Ovary (tissue), 7 donors: ENCODE measurements at regions not wholly inside any gene's neighbourhood (a gene's known extent, or its start where the extent isn't known, plus 50 kb on each side); places are given as distances from the start of the nearest gene placed in this dataset.

Experiments
- DNase-seq, 5 donors: peaks; one replicate each; pipeline ENCODE4 v3.0.0-alpha.2; 2019 to 2020
- H3K27ac ChIP-seq, 2 donors: fragments of 200-600 bp; one replicate each; pipeline versions ENCODE4 v1.5.1 to v1.8.0; 2019 to 2022
- H3K27me3 ChIP-seq: fragments of 200-600 bp; one replicate; pipeline ENCODE4 v1.8.0; 2022
- H3K36me3 ChIP-seq: fragments of 200-600 bp; sonication (generic); one replicate; pipeline ENCODE4 v1.5.1; 2019
- H3K4me1 ChIP-seq: one replicate; pipeline ENCODE4 v1.8.1; 2013; ENCODE audit warnings: mild to moderate bottlenecking, moderate library complexity; ENCODE audit not compliant: insufficient read depth
- H3K4me3 ChIP-seq: fragments of 200-600 bp; sonication (generic); one replicate; pipeline ENCODE4 v1.5.1; 2017
- H3K9me3 ChIP-seq, 2 donors: fragments of 200-600 bp in 1 of 2; sonication (generic) in 1 of 2; one replicate each; pipeline versions ENCODE4 v1.5.1 to v1.8.1; 2013 to 2019; ENCODE audit warnings: mild to moderate bottlenecking in 1 of 2, moderate library complexity in 1 of 2
- CTCF ChIP-seq, 3 donors: fragments of 450-650 bp in 2 of 3; fragments of 200-600 bp in 1 of 3; IDR thresholded peaks; one replicate each; pipeline versions ENCODE4 v1.5.1 to v1.8.0; 2016 to 2022; ENCODE audit warnings: antibody characterized with exemption in 3 of 3, mild to moderate bottlenecking in 1 of 3
- EP300 ChIP-seq: sonication (generic); formaldehyde crosslinking; IDR thresholded peaks from one replicate; pipeline ENCODE4 v1.6.1; 2017; ENCODE audit warnings: antibody characterized with exemption
- POLR2A ChIP-seq: fragments of 450-650 bp; IDR thresholded peaks from one replicate; pipeline ENCODE4 v1.6.1; 2017; ENCODE audit warnings: antibody characterized with exemption, mild to moderate bottlenecking, moderate library complexity
- WGBS, 3 donors: extraction: QIAGEN DNeasy Blood & Tissue Kit in 1 of 3; methylation state at CpG; one replicate each; pipeline versions ENCODE4 v1.1.5 to v1.1.7; 2013 to 2017; 5-methylcytosine and 5-hydroxymethylcytosine counted together
- intact Hi-C, 4 donors: fragments of 100-400 bp; cut with DNase I; formaldehyde crosslinking; loops; one replicate each; pipeline versions ENCODE4 v1.11.0 to v1.15.1; 2022 to 2023
- donor health status: DM: no; HTN: no; CAD: no; lungs with moderate emphysema.
- donor health status: DM: no; HTN: no; CAD: no.
- donor health status: Bipolar disorder and iron deficiency.
- donor health status: DM: no; HTN: no; CAD: no.
- donor health status: DM: yes; HTN: yes; CAD: no.

- Histone ChIP-seq H3K27ac (no peak overlapping the region), H3K27me3 (no peaks in the 10 kb centered on the region), H3K4me3 (no peak overlapping the region), H3K4me1 (no peaks in the 10 kb centered on the region), H3K9me3 (no peaks in the 10 kb centered on the region), H3K36me3 (no peaks in the 10 kb centered on the region)
- intact Hi-C loops = no loop called here
- no peak for TF ChIP-seq CTCF (IDR thresholded peaks at IDR 0.05)
- WGBS, 3 donors = 77 to 81% (median 79%) methylated on average over 8 of the region's 8 CpGs
- no peak for DNase-seq
Observed at GRCh38 chr21:31520561-31521098, 138.9 kb upstream of the SOD1 start.

- no peak overlapping the region for H3K4me3 ChIP-seq
- intact Hi-C loops = no loop called here
- H3K36me3 ChIP-seq = no peaks in the 10 kb centered on the region
- no peaks in the 10 kb centered on the region for H3K27me3 ChIP-seq
- no peaks in the 10 kb centered on the region for H3K9me3 ChIP-seq
- no peaks in the 10 kb centered on the region for H3K4me1 ChIP-seq
- 87 to 93% (median 91%) methylated on average over 4 of the region's 4 CpGs for WGBS, 3 donors
- no peak for DNase-seq
- TF ChIP-seq CTCF (IDR thresholded peaks at IDR 0.05) (no peak), POLR2A (no peak), EP300 (no peak)
- no peak overlapping the region for H3K27ac ChIP-seq
Observed at GRCh38 chr21:31518580-31518979, 140.9 kb upstream of the SOD1 start.

GRCh38 chr21:31517664-31518414, 141.7 kb upstream of the SOD1 start:
- 34 to 48% (median 37%) methylated on average over 8 of the region's 8 CpGs for WGBS, 3 donors
- no peaks in the 10 kb centered on the region for H3K36me3 ChIP-seq
- H3K27me3 ChIP-seq = no peaks in the 10 kb centered on the region
- no peaks in the 10 kb centered on the region for H3K9me3 ChIP-seq
- H3K27ac ChIP-seq = no peak overlapping the region
- no peak for TF ChIP-seq EP300
- TF ChIP-seq CTCF (IDR thresholded peaks at IDR 0.05) = no peak
- no peak overlapping the region for H3K4me3 ChIP-seq
- intact Hi-C loops = no loop called here
- H3K4me1 ChIP-seq = no peaks in the 10 kb centered on the region
- no peak for DNase-seq

GRCh38 chr21:31515253-31515652, 144.2 kb upstream of the SOD1 start:
- H3K27me3 ChIP-seq = no peaks in the 10 kb centered on the region
- no peaks in the 10 kb centered on the region for H3K9me3 ChIP-seq
- TF ChIP-seq CTCF (IDR thresholded peaks at IDR 0.05) (no peak), EP300 (no peak)
- intact Hi-C loops = no loop called here
- no peaks in the 10 kb centered on the region for H3K36me3 ChIP-seq
- 89 to 90% (median 90%) methylated on average over 2 of the region's 2 CpGs for WGBS, 3 donors
- DNase-seq = no peak
- no peak overlapping the region for H3K4me3 ChIP-seq
- no peaks in the 10 kb centered on the region for H3K4me1 ChIP-seq
- H3K27ac ChIP-seq = no peak overlapping the region
